Body of pancreas (tissue), 4 donors: ENCODE measurements at regions not wholly inside any gene's neighbourhood (a gene's known extent, or its start where the extent isn't known, plus 50 kb on each side); places are given as distances from the start of the nearest gene placed in this dataset.

Experiments used
- POLR2A ChIP-seq, 3 donors: fragments of 450-650 bp; IDR thresholded peaks; one replicate each; pipeline ENCODE4 v1.6.1; 2016; ENCODE audit warnings: antibody characterized with exemption in 3 of 3, mild to moderate bottlenecking in 2 of 3
- TF ChIP-seq, protein P1 (sequence below), 7 experiments: fragments of 450-650 bp in 4 of 7; fragments of 200-600 bp in 3 of 7; sonication (generic) in 3 of 7; IDR thresholded peaks; one replicate each; pipeline ENCODE4 v1.5.1; 2016 to 2019; ENCODE audit warnings: antibody characterized with exemption in 7 of 7

DNA sequence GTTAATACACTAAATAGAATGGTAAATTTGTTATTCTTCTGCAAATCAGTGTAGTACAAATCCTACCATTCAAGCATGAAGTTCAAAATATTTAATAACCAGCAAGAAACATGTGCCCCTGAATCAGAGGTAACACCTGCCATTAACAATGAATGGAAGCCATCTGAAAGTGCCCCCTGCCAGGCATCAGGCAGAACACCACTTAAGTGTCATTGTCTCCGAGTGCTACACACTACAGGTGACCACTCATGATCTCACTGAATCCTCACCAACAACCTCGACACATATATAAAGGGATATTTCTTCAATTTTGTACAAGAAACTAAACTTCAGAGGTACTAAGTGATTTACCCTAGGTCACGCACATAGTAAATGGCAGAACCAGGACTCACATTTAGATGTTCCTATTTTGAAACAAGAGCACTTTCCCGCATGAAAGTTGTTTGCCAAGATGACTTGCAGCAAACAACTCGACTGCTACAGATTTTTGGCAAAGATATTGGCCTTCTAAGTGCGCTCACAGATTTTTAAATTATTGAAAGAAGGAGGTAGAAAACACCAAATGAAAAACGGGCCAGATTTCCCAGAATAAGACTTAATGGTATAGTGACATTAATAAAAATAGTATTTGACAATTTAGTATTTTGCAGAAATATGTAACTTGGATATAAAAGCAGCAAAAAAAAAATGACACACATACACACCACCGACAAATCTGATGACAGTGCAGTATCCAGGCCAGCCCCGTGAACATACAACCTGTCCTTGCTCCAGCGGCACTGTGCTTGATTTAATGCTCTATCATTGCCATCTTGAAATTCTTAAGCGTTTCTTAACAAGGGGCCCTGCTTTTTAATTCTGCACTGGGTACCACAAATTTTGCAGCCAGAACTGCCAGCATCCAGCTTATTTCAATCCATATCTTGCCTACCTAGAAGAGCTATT lies 274.5 kb downstream of the ALDH8A1 start:
- TF ChIP-seq, protein P1, sequence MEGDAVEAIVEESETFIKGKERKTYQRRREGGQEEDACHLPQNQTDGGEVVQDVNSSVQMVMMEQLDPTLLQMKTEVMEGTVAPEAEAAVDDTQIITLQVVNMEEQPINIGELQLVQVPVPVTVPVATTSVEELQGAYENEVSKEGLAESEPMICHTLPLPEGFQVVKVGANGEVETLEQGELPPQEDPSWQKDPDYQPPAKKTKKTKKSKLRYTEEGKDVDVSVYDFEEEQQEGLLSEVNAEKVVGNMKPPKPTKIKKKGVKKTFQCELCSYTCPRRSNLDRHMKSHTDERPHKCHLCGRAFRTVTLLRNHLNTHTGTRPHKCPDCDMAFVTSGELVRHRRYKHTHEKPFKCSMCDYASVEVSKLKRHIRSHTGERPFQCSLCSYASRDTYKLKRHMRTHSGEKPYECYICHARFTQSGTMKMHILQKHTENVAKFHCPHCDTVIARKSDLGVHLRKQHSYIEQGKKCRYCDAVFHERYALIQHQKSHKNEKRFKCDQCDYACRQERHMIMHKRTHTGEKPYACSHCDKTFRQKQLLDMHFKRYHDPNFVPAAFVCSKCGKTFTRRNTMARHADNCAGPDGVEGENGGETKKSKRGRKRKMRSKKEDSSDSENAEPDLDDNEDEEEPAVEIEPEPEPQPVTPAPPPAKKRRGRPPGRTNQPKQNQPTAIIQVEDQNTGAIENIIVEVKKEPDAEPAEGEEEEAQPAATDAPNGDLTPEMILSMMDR (IDR thresholded peaks at IDR 0.05): no peak
- TF ChIP-seq POLR2A (IDR thresholded peaks at IDR 0.05): no peak
